Retinal pigment epithelial cell (primary cell): ENCODE measurements at regions not wholly inside any gene's neighbourhood (a gene's known extent, or its start where the extent isn't known, plus 50 kb on each side); places are given as distances from the start of the nearest gene placed in this dataset.

Experiments used
- DNase-seq: peaks from one replicate; pipeline ENCODE4 v3.0.0-alpha.2; 2010; ENCODE audit warnings: low read depth
- H3K4me3 ChIP-seq: 2 replicates; pipeline ENCODE4 v1.5.1; 2011; ENCODE audit warnings: mild to moderate bottlenecking, low read length, control low read depth, moderate library complexity
- CTCF ChIP-seq: conservative IDR thresholded peaks from 2 replicates; pipeline ENCODE4 v1.5.1; 2011; ENCODE audit warnings: low read depth, low read length, control low read depth, inconsistent platforms

- TF ChIP-seq CTCF = no peak
- no peak for DNase-seq
- H3K4me3 ChIP-seq = no peak overlapping the region
These were observed 216.4 kb downstream of the ANKRD60 start for GRCh38 chr20:58011947-58012610.

- no peak for DNase-seq
- TF ChIP-seq CTCF = no peak
- no peak overlapping the region for H3K4me3 ChIP-seq
These were observed 217.1 kb downstream of the ANKRD60 start for GRCh38 chr20:58011106-58011946.

GRCh38 chr20:58010666-58011065 is 217.8 kb downstream of the ANKRD60 start:
- no peak for DNase-seq
- H3K4me3 ChIP-seq = no peak overlapping the region
- TF ChIP-seq CTCF = no peak

GRCh38 chr20:58010186-58010585 is 218.3 kb downstream of the ANKRD60 start:
- DNase-seq = no peak
- no peak for TF ChIP-seq CTCF
- H3K4me3 ChIP-seq = no peak overlapping the region

GRCh38 chr20:58008866-58009265 is 219.6 kb downstream of the ANKRD60 start:
- TF ChIP-seq CTCF = no peak
- no peak for DNase-seq

GRCh38 chr20:58008413-58008812 is 220.0 kb downstream of the ANKRD60 start:
- no peak for DNase-seq
- TF ChIP-seq CTCF = no peak
- no peak overlapping the region for H3K4me3 ChIP-seq

More at GRCh38 chr20:58008866-58009265, 219.6 kb downstream of the ANKRD60 start:
- no peak overlapping the region for H3K4me3 ChIP-seq

- no peak overlapping the region for H3K4me3 ChIP-seq
- no peak for DNase-seq
- TF ChIP-seq CTCF = no peak
These were observed 220.5 kb downstream of the ANKRD60 start for GRCh38 chr20:58007947-58008346.
